Activated effector memory CD4-positive, alpha-beta T cell treated with anti-CD3 and anti-CD28 coated beads, Interleukin-2, amount 50 U/mL, for 16 hours (primary cell): ENCODE measurements at regions not wholly inside any gene's neighbourhood (a gene's known extent, or its start where the extent isn't known, plus 50 kb on each side); places are given as distances from the start of the nearest gene placed in this dataset.

Source experiments
- DNase-seq: peaks from one replicate; pipeline ENCODE4 v3.0.0-alpha.2; 2020

DNA sequence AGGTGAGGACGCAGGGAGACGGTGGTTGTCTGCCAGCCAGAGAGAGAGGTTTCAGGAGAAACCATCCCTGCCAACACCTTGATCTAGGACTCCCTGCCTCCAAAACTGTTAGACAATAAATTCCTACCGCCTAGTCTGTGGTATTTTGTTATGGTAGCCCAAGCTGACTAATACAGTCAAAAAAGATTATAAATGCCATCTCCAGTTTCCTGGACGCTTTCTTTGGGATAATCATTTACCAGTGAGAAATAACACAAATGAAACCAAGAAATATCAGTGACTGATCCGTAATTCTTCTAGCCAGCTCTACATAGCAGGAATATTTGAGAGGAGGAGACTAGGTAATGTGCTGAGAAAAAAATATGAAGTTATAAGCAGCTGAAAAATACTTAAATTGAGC lies 707.8 kb upstream of the LMCD1 start:
- DNase-seq = no peak

DNA sequence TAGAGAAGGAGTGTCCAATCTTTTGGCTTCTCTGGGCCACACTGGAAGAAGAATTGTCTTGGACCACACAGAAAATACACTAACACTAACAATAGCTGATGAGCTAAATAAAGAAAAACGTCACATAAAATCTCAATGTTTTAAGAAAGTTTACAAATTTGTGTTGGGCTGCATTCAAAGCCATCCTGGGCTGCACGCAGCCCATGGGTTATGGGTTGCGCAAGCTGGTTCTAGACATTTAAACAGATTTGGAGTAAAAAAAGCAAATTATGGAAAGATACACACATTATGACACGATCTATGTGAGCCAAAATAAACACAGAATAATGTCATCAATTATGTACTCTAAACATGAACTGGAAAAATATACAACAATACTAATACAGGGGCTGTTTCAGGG lies 703.3 kb upstream of the LMCD1 start:
- DNase-seq = no peak

DNA sequence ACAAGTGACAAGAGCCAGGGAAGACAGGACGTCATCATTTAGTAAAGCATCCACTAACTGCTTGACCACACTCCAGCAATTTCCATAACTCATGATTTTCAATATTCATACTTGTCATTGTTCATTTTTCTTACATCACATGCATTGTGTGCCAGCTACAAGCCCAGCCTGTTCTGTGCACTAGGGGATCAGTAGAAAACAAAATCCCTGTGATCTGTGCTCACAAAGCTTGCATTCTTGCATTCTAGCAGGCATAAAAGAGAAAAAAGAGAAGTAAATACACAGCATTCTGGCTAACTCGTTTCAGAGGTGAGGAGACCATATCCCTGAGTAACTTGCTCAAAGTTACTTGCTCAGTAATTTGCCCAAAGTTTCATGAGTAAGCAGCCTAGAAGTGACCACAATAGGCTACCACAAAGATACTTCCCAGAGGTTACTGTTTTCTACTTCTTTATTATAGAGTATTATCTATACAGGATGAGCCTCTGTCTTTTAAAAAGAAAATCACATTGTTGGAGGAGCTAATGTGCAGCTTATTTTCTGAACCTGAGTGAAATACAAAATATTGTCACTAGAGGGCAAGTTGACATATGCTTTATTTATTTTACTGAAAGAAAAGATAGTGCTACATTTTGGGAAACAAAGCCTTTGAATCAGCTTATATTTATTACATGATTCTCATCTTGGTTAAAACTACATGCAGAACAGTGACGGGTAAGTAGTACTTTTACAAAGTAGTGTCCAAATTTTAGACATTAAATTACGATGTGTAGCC lies 701.4 kb upstream of the LMCD1 start:
- no peak for DNase-seq

DNA sequence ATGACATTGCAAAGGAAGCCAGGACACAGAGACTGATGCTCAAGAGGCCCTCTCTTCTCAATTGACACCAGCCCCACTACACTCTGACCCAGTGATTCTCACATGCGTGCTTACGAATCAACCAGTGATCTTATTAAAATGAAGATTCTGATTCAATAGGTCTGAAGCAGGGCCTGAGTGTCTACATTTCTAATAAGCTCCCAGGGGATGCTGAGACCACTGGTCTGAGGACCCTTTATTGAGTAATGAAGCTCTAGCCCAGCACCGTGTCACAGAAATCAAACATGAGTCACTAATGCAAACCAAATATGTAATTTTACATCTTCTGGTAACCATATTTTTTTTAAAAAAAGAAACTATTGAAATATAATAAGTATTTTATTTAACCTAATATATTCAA lies 689.1 kb upstream of the LMCD1 start:
- no peak for DNase-seq

DNA sequence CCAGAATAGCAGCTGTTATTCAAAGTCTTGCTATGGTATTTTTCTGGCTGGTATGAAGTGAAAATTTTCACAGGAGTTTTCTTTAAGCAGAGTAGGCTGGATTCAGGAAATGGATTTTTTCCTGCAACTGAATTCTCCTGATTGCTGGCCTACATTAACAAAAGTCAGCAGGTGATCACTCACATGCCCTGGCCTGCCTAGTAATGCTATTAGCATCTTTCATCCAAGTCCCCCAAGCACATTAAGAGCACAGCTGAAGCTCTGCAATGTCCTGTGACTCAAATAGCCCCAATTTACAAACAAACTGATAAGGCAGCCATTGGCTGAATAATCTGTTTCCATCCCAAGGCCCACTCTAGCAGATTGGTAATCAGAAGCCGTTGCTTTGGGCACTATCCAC lies 688.3 kb upstream of the LMCD1 start:
- no peak for DNase-seq

DNA sequence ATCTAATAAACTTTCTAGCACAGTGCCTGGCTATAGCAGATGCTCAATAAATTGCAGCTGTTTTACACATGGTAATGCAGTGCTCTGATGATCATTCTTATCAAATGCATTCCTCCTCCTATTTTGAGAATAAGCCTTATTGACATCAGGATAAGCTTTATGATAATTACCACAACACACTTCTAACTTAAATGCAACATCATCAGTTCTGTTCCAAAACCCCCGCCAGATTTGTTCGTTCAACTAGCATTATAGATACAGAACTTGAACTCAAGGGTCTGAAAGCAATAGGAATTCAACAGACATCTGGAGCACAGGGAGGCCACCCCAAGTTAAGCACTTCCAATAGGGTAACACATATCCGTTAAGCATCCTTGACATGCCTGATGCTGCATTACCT lies 684.4 kb upstream of the LMCD1 start:
- DNase-seq = no peak

DNA sequence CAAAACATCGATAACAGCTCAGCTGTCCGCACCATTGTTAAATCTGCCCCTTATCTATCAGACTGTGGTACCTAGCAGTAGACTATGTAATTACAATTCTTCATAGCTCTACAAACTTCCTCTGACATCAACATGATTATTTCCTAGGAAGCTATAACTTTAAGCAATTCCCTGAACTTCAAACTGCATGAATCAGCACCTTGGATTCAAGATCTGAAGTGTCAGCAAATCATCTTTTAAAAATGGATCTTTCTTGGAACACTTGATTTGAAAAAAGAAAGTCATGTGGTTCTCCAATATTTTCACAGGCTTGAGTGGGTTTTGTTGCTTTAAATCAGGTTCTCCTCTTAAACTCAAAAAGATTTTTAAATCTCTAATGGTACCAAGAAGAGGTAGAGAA lies 680.7 kb upstream of the LMCD1 start:
- no peak for DNase-seq

DNA sequence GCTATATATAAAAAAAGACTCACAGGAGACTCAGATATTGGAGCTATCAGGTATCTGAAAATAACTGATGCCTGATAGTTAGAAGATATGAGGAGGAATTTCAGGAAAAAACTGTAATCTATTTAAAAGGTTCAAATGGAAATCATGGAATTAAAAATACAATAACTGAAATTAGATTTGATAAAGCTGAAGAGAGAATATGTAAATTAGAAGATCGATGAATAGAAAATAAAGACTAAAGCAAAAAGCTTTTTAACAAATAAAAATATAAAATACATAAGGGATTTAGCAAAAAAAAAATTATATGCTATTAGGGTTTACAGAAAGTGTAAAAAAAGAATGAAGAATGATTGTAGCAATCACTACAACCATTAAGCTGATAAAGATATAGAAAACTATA lies 679.8 kb upstream of the LMCD1 start:
- no peak for DNase-seq

DNA sequence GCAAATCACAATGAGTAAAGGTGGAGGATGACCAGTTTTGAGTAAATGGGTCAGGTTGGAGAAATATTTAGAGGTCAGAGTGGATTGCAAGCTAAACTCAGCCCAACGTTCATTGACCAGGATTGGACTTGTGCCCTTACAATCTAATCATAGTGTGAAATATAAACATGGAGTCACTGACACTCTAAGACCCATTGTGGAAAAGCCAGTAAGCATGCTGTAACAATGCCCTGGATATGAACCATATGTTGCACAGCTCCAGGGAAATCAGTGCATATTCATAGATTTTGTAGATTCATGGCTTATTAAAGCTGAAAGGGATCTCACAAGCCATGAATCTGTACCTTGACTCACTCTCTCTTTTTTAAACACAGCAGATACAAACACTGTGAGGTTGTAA lies 660.2 kb upstream of the LMCD1 start:
- DNase-seq = no peak

DNA sequence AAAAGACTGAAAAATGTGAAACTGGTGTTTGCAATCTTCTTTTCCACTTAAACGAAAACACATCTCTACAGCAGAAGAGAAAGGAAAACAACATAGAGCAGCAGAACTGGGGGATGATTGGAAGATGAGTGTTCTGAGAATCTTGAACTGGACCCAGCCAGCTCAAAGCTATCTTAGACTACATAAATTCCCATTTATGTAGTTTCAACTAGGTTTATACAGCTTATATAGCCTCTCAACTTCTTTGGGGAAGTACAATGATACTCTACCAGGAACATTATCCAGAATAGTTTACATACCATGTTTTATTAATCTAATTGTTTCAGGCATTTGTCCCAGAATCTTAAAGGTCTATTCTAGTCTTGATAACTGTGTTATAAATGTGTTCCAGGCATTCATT lies 658.2 kb upstream of the LMCD1 start:
- no peak for DNase-seq

DNA sequence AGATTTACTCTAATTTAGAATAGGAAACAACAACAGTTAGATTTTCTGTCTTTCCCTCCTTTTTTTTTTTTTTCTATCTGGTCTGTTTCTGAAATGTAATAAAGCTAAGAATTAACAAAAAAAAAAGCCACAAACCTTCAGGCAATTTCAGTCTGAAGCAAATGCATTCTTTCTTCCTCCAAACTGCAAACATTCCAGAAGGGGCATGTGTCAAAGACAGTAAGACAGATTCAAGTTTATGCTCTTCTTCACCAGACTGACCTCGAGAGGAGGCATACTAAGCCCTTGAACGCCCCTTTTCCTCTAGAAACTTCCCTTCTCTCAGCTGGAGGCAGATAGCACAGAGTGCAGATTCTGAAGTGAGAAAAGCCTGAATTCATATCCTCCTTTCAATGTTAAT lies 654.6 kb upstream of the LMCD1 start:
- no peak for DNase-seq

DNA sequence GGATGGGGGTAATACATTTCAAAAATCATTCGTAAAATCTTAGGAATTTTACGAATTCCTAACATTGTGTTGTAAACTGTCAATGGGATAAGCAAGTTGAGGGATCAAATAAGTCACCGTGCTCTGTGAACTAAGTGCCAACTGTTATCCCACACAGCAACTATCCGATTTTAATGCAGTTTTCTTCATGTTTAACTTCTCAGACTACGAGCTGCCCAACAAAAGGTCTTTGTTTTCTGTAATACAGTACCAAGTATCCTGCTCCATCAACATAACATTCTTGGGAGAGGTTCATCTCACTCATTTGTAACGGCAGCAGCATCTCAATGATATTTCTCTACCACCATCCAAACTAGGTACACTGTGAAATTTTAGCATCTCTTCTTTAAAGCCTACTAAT lies 654.1 kb upstream of the LMCD1 start:
- DNase-seq = no peak

DNA sequence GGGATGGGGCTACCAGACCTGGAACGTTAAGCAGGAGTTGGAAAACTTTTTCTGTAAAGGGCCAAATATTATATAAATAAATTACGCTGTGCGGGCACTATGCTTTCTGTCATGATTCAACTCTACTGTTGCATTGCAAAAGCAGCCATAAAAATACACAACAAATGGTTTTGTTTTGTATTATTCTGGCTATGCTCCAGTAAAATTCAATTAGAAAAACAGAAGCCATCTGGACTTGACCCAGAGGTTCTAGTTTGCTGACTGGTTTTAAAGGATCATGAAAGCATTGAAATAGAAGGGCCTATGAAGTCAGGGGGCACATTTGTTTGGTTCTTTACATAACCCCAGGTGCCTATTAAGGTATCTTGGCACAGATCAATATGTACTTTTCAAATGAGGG lies 647.4 kb upstream of the LMCD1 start:
- no peak for DNase-seq

DNA sequence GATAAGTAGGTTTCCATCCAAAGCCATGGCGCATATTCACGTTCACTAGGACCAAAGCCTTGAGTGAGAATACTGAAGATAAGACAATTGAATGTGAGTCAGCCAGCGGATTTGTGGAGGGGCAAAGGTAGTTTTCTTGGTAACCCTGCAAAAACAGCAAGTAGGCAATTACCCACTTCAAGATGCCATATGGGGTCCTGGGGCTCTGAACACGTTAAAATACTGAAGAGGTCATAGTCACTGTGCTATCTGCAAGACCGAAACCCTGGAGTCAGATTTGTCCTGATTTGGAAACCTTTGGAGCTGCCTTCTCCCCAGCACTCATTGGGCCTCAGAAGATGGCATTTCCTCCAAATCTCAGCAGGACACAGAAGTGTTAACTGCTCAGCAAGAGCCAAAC lies 646.9 kb upstream of the LMCD1 start:
- no peak for DNase-seq

DNA sequence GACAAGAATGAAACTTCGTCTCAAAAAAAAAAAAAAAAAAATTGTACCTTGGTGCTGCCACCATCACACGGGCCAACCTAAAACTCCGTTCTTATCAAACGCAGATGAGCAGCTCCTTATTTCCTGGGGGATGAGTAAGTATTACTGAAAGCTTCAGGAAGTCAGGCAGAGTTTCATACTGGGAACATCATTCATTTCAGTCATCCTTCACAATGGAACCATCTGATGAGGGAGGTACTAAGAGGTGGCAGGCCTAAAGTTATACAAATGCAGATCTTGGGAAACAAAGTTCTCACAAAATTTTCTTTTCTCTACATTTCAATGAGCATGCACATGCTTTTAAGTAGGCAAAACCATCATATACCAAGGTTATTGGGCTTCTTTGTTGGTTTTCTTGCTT lies 636.0 kb upstream of the LMCD1 start:
- DNase-seq = no peak

DNA sequence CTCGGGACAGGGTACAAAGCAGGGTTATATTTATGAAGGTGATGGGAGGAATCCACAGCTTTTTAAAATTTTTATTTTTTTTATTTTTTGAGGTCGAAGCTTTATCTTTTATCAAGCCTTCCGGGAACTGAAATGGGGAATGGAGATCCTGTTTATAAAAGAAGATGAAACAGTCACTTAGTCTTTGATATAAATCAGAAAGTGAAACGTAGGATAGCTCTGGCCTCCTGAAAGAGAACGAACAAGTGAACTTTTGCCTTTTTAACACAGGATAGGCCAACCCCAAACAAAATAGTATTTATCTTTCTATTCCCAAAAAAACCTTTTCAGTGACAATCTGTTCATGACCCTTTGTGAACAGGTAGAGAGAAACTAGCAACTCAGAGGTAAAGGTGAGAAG lies 634.0 kb upstream of the LMCD1 start:
- DNase-seq = no peak

DNA sequence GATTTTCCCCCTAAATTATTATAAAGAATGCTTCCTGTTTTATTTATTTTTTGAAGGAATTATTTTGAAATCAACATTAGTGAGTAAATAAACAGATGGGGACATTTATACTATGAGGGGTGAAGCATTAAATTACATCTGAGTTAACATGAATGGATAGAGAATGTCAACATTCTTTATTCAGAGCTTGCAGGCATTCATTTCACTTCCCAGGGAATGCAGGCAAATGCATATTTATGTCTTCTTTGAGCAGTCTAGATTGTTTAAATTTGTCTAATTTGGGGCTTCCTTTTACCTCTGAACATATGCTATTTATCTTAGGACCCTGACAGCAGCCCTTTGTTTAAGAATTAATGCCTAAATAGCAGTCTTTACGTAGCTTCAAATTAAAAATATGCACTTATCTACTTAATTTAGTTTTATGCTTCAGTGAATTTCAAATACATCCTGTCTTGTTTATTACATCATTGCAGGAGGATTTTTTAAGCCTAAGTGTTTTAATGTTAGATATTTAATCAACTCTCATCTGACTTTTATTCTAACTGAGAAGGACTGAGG lies 630.5 kb upstream of the LMCD1 start:
- DNase-seq = no peak

DNA sequence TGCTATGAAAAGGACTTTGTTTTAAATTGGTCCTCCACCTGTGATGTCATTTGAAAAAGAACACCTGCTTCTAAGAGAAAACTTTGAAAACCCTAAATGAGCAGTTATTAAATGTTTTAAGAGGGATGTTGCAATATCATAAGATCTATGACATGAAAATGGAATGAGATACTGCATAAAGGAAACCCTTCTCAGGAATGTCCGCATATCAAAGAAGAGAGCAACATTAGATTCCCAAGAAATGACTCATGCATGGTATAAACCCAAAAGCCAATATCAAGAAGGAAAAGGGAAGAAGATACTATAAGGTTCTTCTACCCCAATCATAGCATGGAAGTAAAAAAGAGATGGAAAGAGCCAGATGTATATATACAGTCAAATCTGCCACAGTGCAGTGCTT lies 627.5 kb upstream of the LMCD1 start:
- no peak for DNase-seq

DNA sequence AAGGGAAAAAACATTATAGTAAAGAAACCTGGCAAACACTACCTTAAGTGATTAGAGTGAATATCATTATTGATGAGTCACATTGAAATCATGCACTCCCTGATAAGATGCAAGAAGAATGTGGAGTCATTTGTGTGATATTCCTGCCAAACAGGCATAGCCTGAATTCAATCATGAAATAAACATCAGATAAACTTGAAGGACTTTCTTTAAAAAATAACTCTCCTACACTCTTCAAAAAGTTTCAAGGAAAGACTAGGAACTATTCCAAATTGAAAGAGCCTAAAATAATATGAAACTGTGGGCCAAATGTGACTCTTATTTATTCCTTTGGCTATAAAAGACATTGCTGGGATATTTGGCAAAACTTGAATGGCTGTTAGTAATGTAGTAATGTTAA lies 625.7 kb upstream of the LMCD1 start:
- no peak for DNase-seq

DNA sequence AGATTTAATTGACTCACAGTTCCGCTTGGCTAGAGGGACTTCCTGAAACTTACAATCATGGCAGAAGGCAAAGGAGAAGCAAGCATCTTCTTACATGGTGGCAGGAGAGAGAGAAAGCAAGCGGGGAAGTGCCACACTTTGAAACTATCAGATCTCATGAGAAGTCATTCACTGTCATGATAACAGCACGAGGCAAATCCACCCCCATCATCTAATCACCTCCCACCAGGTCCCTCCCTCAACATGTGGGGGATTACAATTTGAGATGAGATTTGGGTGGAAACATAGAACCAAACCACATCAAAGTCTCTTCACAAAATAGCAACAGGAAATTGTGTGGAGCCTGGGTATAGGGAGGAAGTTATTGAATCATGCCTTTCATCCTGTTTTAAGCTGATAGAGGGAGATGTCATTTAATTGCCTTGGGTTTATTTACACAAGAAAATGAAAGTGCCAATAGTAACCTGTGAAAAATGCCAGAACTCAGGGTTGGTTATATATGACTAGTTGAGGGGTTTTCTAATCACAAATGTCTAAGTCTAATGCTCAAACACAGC lies 624.8 kb upstream of the LMCD1 start:
- peak; percentile 81 for DNase-seq

DNA sequence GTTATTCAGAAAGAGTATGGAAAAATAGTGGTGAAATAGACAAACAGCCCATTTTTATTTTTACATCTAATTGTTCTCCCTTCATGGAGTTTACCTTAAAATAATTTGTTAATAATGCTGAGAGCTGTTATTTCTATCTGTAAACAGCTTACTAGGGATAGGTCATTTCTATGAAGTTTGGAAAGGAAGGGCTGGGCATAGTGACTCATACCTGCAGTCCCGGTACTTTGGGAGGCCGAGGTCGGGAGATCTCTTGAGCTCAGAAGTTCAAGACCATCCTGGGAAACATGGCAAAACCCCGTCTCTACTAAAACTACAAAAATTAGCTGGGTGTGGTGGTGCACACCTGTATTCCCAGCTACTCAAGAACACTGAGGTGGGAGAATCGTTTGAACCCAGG lies 624.3 kb upstream of the LMCD1 start:
- no peak for DNase-seq

DNA sequence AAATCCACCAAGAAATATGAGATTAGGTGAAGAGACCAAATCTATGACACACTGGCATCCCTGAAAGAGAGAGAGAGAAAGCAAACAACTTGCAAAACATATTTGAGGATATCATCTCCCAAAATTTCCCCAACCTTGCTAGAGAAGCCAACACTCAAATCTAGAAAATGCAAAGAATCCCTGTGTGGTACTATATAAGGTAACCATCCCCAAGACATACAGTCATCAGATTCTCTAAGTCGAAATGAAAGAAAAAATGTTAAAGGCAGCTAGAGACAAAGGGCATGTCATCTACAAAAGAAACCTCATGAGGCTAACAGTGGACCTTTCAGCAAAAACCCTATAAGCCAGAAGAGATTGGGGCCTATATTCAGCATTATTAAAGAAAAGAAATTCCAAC lies 622.1 kb upstream of the LMCD1 start:
- no peak for DNase-seq

DNA sequence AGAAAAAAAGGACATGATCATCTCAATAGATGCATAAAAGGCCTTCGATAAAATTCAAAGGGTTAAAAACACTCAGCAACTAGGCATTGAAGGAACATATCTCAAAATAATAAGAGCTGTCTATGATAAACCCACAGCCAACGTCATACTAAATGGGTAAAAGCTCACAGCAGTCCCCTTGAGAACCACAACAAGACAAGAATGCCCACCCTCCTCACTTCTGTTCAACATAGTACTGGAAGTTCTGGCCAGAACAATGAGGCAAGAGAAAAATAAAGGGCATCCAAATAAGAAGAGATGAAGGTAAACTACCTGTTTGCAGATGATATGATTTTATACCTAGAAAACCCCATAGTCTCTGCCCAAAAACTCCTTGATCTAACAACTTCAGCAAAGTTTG lies 619.7 kb upstream of the LMCD1 start:
- no peak for DNase-seq

DNA sequence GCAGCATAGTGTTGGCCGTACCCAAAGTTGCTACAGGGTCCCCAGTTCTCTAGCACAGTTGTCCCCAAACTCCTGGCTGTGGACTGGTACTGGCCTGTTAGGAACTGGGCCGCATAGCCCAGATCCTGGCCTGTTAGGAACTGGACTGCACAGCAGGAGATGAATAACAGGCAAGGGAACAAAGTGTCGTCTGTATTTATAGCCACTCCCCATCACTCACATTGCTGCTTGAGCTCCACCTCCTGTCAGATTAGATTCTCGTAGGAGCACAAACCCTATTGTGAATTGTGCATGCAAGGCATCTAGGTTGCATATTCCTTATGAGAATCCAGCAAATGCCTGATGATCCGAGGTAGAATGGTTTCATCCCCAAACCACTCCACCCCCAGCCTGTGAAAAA lies 604.0 kb upstream of the LMCD1 start:
- DNase-seq = no peak

DNA sequence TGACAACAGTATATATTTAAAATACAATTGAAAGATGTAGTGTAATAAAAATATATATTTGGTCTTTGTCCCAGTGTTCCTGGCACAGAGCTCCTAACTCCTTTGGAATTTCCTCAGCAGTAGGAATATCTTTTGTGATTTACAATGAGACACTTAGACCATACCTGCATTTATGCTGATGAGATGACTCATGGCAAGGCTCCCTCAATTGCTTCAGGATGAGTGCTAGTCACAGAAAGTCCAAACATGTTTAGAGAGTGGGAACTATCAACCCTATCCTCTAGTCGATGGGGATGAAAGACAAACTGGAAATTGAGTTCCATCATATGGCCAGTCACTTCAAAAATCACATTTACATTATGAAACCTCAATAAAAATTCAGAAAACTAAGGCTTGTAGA lies 588.3 kb upstream of the LMCD1 start:
- no peak for DNase-seq
